ENCODE measurements at regions not wholly inside any gene's neighbourhood (a gene's known extent, or its start where the extent isn't known, plus 50 kb on each side); places are given as distances from the start of the nearest gene placed in this dataset.
"Not testable (repeated sequence)": the region's sequence is repeated elsewhere in the genome, so short reads cannot be mapped to it uniquely, and the experiment has no call there.

DNA sequence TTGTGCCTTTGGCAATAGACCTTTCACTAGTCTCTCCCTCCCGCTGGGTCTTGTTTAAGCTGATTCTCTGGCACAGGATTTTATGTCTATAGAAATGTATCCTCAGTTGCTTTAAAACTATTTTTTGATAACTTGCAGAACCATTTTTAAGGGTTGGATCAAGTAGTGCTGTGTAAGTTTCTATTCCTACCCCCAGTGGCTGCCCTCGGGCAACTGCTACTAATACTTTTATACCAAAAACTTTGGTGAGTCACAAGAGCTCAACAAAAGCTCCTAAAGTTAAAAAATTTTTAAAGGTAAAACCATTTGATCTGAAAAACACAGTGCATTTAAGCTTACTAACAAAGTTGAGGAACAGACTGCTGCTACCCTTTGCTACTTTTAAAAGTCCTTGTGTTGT, 1460.6 kb upstream of the PCDH7 start:
- DNase-seq, result no peak

DNA sequence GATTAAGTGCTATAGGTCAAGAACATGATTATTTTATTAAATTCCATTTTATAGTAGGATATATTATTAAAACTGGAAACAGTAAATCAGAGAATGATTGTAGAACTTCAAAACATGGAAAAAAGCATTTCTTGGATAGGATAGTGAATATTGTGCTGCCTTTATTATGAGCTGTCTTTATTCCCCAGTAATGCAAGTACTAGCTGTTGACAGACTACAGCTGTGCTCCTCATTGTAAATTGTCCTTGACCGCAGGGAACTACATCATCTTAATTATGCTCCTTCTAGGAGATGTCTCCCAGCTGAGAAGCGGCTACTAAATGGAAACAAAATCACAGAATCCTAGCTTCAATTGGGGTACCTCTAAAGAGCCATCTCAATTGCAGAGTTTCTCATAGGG, 1457.2 kb upstream of the PCDH7 start:
- no peak for DNase-seq

DNA sequence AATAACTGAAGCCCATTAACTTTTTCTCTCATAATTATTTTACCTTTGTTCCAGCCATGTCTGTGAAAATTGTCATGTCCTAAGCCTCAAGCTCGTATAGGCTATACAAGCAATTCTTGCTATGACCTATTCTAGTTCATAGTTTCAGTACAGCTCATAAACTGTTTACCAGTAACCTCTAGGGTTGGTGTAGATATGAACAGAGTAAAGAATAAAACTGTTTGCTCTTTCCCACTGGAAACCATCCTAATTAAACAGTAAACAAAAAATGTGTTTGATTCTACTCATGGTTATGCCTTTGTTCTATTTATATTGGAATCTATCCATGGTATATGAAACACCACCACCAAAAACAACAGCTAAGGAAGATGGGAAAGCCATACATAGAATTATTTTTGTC, 1444.0 kb upstream of the PCDH7 start:
- DNase-seq, result no peak

DNA sequence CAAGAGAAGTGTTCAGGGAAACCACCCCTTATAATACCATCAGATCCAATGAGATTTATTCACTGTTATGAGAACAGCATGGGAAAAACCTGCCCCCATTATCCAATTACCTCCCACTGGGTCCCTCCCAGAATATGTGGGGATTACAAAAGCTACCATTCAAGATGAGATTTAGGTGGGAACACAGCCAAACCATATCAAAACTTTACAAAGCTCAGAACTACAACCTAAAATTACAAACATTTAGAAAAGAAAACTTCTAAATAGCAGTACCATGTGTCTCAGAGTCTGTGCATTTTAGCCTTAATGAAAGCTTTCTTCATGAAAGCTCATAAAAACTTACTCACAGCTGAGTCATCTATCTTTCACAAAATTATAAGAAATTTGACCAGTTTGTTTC, 1442.8 kb upstream of the PCDH7 start:
- no peak for DNase-seq

DNA sequence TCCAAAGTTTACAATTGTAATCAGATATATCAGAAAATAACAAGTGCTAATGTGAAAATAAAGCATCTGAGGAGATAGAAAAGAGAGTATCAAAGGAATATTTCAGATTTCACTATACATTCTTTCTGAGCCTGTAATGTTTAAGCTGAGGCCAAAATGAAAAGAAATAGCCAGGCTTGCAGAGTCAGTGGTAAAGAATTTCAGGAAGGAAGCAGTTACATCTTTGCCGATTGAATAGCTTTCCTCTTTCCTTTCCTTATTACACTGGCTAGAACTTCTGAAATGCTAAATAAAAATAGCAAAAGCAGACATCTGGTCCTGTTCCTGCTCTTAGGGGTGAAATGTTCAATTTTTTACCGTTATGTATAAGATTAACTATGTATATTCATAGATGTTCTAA, 1441.6 kb upstream of the PCDH7 start:
- no peak for DNase-seq

DNA sequence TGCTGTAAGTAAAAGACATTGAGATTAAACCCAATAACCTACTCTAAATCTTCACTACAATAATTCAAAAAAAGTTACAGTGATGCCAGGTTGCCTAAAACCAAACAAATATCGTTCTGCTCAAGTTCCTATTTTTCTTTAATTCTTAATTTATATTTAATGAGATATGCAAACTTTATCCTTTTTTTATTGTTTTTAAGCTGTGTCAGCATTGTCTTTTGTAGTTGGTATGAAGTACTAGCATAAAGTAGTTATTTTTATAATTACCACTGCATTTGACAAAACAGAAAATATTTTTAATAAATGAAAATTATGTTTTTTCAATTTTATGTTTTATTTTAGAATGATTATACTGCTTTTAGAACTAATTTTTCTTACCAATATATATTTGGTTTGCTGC, 1431.1 kb upstream of the PCDH7 start:
- no peak for DNase-seq

DNA sequence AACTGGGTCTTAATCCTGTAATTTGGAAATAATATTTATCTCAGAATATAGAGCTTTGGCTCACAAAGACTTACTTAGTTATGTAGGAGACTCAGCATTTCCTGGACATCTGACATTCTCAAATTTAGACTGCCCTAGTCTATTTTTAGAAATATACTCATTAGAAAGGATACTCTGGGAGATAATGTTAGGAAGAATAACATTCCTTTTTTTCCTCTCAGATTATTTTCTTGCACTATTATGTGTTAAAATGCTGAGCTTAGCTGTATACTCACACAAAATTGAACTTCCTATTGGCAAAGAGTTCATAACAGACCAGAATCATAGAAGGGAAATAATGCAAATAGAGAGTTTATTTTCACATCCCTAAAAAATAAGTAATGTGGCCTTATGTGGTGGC, 1424.9 kb upstream of the PCDH7 start:
- no peak for DNase-seq

DNA sequence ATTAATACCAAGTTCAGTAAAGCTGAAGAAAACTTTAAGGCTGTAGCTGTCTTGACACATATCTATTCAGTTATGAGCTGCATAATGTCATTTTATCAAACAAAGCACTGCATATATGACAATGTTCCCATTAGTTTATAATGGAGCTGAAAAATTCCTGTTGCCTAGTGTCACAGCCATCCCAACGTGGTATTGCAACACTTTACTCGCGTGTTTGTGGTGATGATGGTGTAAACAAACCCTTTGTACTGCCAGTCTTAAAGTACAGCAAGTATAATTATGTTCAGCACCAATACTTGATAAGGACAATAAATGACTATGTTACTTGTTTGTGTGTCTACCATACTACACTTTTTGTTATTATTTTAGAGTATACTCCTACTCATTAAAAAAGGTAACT, 1415.6 kb upstream of the PCDH7 start:
- no peak for DNase-seq

DNA sequence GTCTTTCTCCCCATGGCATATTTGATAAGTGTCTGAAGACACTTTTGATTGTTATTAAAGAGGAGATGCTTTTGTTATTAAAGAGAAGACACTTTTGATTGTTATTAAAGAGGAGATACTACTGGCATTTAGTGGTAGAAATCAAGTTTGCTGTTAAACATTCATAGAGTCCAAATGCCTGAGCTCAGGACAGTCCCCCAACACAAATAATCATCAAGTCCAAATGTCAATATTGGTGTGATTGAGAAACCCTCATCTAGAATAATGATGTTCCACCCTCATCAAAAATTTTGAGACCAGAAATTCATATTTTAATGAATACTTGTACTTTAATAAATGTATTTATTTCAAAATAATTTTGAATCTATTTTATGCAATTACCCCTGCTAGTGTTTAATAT, 1412.9 kb upstream of the PCDH7 start:
- no peak for DNase-seq

DNA sequence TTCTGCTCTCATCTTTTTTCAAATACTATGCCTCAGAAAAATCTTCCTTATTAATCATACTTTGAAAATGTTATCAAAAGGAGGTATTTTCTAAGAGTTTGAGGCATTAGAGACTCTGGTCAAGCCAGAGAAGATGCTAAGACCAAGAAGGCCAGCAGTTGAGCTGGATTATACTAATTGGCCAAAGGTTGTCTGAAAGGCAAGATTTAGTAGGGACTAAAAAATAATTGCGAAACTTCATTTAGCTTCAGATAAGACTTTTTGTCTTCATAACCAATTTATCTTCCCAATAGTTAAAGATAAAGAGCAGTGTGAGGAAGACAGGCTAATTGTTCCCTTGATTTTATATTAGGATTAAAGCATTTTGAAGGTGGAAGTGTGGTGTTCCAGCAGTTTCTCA, 1412.4 kb upstream of the PCDH7 start:
- DNase-seq, result no peak

DNA sequence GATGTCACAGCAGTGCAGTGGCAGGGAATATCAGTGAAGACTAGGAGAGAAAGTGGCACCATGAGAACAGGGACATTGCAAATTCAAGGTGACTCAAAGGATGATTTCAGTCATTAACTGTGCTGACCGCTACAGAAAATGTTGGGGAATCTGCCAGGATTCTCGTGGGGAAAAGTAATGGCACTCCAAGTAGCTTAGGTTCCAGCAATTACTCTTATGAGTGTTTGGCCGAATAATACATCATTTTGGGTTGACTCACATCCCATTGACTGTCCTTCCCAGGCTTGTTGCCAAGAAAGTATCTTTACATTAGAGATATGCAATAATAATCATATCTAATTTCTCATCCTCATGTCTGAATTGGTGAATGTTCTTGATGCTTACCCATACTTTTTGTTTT, 1411.1 kb upstream of the PCDH7 start:
- DNase-seq, result no peak

DNA sequence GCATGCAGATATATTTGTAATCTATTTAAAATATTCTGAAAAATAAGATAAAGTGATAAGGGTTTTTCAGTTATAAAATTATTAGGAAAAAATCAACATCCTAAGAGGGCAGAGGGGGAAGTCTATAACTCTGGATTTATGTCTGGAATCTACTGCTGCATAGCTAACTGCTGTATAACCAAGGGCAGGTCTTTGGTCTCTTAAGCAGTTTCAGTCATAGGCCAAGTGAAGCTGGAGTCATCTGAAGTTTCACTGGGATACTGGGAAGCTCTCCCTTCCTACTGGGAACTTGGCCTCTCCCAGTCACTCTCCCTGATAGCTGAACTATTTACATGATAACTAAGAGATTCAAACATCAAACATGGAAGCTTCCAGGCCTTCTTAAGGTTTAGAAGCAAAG, 1409.9 kb upstream of the PCDH7 start:
- no peak for DNase-seq

DNA sequence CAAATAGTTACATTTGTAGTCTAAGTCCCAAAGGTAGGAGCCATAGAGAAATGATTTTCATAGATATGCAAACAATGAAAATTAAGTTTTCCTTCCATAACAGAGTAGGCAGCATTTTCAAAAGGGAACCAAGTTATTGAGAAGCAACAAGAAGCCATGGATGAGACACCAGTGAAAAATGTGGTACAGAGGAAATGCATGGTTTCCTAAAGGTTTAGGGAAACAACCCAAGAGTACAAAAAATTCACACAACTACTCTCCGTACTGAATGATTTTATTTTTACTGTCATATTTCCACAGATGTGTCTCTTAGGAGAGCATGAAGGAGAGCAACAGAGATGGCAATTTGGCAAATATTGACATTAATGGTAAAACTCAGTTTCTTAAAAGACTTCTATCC, 1408.9 kb upstream of the PCDH7 start:
- DNase-seq, result no peak

DNA sequence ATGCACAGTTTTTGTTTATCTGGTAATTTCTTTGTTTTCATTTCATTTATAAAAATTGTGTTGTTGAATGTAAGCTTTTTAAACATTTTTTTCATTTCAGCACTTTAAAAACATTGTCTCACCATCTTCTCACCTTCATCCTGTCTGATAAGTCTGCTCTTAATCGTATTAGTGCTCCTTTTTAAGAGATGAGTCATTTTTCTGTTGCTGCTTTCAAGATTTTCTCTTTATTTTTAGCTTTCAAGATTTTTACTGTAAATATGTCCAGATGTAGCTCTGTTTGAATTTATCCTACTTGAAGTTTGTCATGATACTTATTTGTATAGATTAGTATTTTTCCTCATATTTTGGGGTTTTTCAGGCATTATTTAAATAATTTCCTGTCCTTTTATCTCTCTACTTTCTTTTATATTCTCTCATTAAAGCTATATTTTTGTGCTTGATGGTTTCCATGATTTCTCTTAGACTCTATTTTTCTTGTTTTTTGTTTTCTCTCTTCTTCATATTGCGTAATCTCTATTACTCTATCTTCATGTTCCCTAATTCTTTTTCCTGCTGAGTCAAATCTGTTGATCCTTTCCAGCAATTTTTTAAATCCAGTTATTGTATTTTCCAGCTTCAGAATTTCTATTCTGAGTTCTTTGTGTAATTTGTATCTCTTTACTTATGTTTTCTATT, 1400.4 kb upstream of the PCDH7 start:
- no peak for DNase-seq

DNA sequence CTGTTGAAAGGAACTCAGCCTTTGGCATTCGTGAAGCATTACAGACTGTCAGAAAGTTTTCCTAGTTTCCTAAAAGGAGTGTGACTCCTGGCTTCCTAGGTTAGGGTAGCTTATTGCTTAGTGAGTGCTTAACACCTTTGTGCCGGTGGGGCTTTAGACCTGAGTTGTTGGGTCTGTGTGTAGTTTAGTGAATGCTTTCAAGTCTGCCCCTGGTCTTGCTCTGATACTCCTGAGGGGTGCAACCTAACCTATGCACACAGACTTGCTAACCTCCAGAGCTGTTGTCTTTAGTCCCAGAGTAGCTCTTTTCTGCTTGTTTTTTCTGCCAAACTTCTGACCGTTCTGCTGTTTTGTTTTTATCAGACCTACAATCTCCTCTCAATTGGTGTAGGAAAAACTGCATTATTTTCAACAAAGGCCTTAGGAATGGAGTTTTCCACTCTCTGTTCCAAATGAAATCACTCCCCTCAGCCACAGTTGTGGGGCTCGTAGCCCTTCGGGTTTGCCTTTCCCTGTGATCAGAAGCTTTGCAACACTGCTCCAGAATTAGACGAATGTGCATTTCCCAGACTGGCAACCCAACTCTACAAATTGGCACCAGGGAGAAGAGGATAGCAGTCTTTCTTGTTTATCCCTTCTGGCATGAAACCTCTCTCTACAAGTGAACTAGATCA, 1399.1 kb upstream of the PCDH7 start:
- DNase-seq, result no peak

DNA sequence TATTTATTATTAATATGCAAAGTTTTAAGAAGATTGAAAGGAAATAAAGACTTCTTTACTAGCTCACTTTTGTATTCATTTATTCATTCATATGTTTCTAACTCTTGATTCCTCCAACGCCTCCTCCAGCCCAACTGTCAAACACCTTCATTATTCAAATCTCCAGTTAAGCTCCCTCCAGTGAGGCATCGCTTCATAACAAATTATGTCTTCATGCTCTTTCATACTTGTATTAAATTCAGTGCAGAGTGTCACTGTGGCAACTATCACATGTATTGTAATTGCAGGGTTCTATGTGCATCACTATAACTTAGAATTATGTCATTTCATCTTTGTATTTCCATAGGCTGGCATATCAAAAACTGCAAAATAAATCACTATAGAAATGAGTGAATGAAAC, 1394.2 kb upstream of the PCDH7 start:
- no peak for DNase-seq

DNA sequence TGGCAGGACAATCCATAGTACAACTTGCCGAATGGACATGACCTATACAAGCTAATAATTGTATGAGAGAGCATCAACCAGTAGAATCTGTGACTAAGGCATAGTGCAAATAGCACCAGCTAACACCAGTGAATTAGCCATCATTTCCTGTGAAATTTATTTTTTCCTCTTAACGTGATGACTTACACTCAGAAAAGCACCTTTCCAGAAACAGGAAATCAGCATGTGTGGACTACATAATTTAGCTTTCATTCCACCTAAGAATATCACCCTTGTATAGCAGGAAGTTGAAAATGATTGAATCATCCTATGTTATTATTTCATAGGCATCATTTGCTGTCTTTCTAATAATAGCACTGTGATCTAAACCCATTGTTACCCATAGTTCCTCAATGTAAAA, 1393.4 kb upstream of the PCDH7 start:
- DNase-seq, result no peak

DNA sequence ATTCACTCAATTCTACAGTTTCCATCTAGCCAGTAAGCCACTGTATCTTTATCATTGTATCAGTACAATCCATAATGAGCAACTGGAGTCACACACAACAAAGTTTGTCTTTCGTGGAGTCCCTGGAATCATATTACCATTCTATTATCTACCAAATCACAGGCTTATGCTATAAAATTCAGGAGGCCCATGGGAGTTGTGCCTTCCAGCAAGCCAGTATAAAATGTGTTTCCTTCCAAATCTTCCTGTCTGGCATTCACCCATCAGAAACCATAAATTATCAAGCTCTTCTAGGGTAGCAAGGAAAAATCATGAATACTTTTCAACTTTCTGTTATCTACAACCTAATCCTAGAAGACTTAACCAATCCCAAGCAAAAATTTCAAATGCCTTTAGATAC, 1383.3 kb upstream of the PCDH7 start:
- no peak for DNase-seq

DNA sequence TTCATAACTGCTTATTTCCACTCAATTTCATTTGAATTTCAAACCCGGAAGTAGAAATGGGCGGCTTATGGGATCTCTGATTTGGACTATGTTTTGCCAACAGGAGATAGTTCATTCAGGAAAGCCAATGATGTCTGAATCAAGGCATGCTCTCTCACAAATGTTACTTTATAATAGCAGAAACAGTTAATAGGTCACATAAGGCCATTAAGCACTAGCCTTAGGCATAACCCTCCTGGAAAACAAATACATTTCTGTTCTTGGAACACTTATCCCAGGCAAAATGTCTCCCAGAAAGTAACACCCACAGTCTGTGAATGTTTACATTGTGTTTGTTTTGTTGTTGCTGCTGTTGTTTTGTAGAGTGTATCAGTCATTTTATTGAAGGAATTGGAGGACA, 1347.2 kb upstream of the PCDH7 start:
- no peak for DNase-seq

DNA sequence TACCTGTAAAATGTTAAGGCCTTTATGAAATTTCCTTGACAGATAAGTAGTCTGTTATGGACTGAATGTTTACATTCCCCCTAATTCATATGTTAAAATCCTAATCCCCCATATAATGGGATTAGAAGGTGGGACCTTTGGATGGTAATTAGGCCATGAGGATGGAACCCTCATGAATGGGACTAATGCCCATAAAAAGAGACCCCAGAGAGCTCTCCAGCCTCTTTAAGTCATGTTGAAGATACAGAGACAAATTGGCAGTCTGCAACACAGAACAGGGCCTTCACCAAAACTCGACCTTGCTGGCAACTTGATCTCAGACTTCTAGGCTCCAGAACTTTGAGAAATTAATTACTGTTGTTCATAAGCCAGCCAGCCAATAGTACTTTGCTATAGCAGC, 1344.5 kb upstream of the PCDH7 start:
- DNase-seq, result no peak

DNA sequence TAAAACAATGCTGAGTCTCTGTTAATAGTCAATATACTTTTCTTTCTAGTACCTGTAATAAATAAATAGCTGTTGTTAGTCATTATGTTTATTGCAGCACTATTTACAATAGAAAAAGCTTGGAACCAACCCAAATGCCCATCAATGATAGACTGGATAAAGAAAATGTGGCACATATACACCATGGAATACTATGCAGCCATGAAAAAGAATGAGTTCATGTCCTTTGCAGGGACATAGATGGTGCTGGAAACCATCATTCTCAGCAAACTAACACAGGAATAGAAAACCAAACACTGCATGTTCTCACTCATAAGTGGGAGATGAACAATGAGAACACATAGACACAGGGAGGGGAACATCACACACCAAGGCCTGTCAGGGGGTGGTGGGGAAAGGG, 1341.9 kb upstream of the PCDH7 start:
- not testable (repeated sequence) for DNase-seq

DNA sequence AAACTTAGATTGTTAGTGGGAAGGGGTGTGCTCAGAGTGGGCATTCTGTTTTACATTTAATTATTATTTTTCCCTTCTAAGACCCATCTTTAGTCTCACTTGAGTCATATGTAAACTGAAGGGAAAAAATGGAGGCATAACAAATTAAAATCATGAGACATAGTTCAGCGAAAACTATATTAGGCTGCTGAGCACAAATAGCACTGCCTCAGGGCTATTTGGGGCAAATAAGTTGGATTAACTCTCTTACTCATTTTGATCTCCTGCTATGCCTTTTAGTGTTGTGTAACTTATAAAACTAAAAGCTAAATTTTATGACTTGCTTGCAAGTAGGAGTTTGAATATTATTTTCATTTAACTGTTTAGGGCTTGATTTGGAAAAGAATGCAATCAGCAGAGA, 1329.2 kb upstream of the PCDH7 start:
- DNase-seq, result no peak

DNA sequence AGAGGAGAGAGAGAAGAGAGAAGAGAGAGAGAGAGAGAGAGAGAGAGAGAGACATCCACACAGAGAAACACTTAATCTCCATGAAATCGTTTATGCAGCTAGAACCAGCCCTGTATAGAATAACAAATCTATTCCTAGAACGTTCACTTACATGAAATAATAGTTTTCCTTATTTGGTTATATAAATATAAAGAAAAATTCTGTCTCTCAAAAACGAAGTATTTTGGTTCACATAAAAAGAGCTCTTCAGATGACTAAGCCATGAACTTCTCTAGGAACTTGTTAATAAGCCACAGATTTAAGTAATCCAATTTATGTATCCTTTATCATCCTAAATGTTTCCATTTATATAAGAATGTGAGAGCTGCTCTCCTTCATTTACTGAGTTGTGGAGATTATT, 1315.1 kb upstream of the PCDH7 start:
- no peak for DNase-seq

DNA sequence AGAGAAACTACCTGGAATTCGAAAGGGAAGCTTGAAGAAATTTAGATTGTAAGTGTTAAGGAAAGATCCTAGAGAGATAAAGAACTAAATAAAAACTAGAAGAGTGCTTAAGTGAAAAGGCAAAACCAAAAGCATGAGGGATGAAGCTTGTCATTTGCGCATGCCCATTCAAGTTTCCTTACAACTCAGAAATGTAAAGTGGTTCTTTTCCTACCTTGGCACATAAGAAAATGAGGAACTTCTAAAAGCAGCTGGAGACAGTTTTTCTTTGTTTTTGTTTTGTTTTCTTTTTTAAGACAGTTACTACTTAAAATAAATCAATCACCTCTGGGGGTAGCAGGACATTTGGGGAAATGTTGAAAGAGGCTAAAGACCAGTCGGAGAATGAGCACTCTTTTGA, 1304.4 kb upstream of the PCDH7 start:
- DNase-seq, result no peak
